ENCODE measurements at regions not wholly inside any gene's neighbourhood (a gene's known extent, or its start where the extent isn't known, plus 50 kb on each side); places are given as distances from the start of the nearest gene placed in this dataset.

- TF ChIP-seq TRIM24 (IDR thresholded peaks at IDR 0.05): no peak
- no peak for TF ChIP-seq DPF2 (IDR thresholded peaks at IDR 0.05)
- TF ChIP-seq REST (IDR thresholded peaks at IDR 0.05; ENCODE audit: borderline replicate concordance): no peak
- TF ChIP-seq REST (CRISPR knock-in tag; IDR thresholded peaks at IDR 0.05; ENCODE audit: low read depth): no peak
- TF ChIP-seq BDP1 (IDR thresholded peaks at IDR 0.05; ENCODE audit: insufficient read depth, insufficient read length): no peak
- TF ChIP-seq DEAF1 (CRISPR knock-in tag; IDR thresholded peaks at IDR 0.05): no peak
- TF ChIP-seq ZNF232 (CRISPR knock-in tag; IDR thresholded peaks at IDR 0.05): no peak
- TF ChIP-seq ZNF3 (CRISPR knock-in tag; IDR thresholded peaks at IDR 0.05): no peak
- TF ChIP-seq LARP7 (IDR thresholded peaks at IDR 0.05): no peak
- TF ChIP-seq SAP30 (IDR thresholded peaks at IDR 0.05; ENCODE audit: borderline replicate concordance, insufficient read depth, low read depth, low read length, poor library complexity, severe bottlenecking): no peak
- TF ChIP-seq ZNF354B (CRISPR knock-in tag; IDR thresholded peaks at IDR 0.05): no peak
- TF ChIP-seq POLR2A (conservative IDR thresholded peaks at IDR 0.05): no peak
- TF ChIP-seq, protein P1, sequence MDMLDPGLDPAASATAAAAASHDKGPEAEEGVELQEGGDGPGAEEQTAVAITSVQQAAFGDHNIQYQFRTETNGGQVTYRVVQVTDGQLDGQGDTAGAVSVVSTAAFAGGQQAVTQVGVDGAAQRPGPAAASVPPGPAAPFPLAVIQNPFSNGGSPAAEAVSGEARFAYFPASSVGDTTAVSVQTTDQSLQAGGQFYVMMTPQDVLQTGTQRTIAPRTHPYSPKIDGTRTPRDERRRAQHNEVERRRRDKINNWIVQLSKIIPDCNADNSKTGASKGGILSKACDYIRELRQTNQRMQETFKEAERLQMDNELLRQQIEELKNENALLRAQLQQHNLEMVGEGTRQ (CRISPR knock-in tag; IDR thresholded peaks at IDR 0.05): no peak
These were observed 50.2 kb upstream of the ADRA1B start for GRCh38 chr5:159866093-159866492.
